GM13977 (cell line): ENCODE measurements at regions not wholly inside any gene's neighbourhood (a gene's known extent, or its start where the extent isn't known, plus 50 kb on each side); places are given as distances from the start of the nearest gene placed in this dataset.

Experiments
- DNase-seq: peaks from one replicate; pipeline ENCODE4 v3.0.0; 2012; ENCODE audit warnings: low spot score
- CTCF ChIP-seq: IDR thresholded peaks from 2 replicates; pipeline ENCODE4 v1.5.1; 2012; ENCODE audit warnings: mild to moderate bottlenecking, control low read depth; ENCODE audit not compliant: insufficient read depth; ENCODE audit errors: extremely low read depth, missing control alignments
- in situ Hi-C: fragments of 300-500 bp; cut with MboI; formaldehyde crosslinking; loops from one replicate; pipeline ENCODE4 v1.12.0; 2022; ENCODE audit warnings: low sequenced_read_pairs, low pct_unique_long_range_greater_than_20kb, mixed read lengths, inconsistent platforms; ENCODE audit not compliant: unreplicated experiment

- no peak for TF ChIP-seq CTCF
- in situ Hi-C loops = no loop called here
- DNase-seq = no peak
These were observed 114.1 kb downstream of the SLC16A9 start for GRCh38 chr10:59595593-59595992.

GRCh38 chr10:59593768-59594167, 115.9 kb downstream of the SLC16A9 start:
- no peak for DNase-seq
- in situ Hi-C loops = no loop called here
- no peak for TF ChIP-seq CTCF

- TF ChIP-seq CTCF = no peak
- in situ Hi-C loops = no loop called here
- DNase-seq = no peak
These were observed 119.9 kb downstream of the SLC16A9 start for GRCh38 chr10:59589796-59590195.

GRCh38 chr10:59588791-59589190, 120.9 kb downstream of the SLC16A9 start:
- in situ Hi-C loops = no loop called here
- no peak for DNase-seq
- TF ChIP-seq CTCF = no peak

GRCh38 chr10:59587756-59588140, 121.9 kb downstream of the SLC16A9 start:
- no peak for TF ChIP-seq CTCF
- in situ Hi-C loops = no loop called here
- DNase-seq = no peak

- no peak for TF ChIP-seq CTCF
- in situ Hi-C loops = no loop called here
- no peak for DNase-seq
These were observed 122.4 kb downstream of the SLC16A9 start for GRCh38 chr10:59587083-59587755.

GRCh38 chr10:59586407-59586891, 123.2 kb downstream of the SLC16A9 start:
- no peak for TF ChIP-seq CTCF
- in situ Hi-C loops = no loop called here
- no peak for DNase-seq
